HG03103 (cell line): ENCODE measurements at regions not wholly inside any gene's neighbourhood (a gene's known extent, or its start where the extent isn't known, plus 50 kb on each side); places are given as distances from the start of the nearest gene placed in this dataset.

Experiments used
- ATAC-seq: cut with Tn5 transposase; IDR thresholded peaks from one replicate; pipeline ENCODE4 v1.9.1; 2021; ENCODE audit warnings: low read depth; ENCODE audit not compliant: unreplicated experiment

GRCh38 chr17:77375917-77376651, 235.3 kb downstream of the SEC14L1 start:
- ATAC-seq: no peak

GRCh38 chr17:77376795-77377709, 236.3 kb downstream of the SEC14L1 start:
- ATAC-seq: no peak

- ATAC-seq: no peak
Observed at GRCh38 chr17:77377710-77378235, 237.0 kb downstream of the SEC14L1 start.

GRCh38 chr17:77378318-77379064, 237.7 kb downstream of the SEC14L1 start:
- ATAC-seq: no peak

- no peak for ATAC-seq
Observed at GRCh38 chr17:77379065-77379428, 238.3 kb downstream of the SEC14L1 start.

GRCh38 chr17:77379832-77380231, 239.1 kb downstream of the SEC14L1 start:
- no peak for ATAC-seq

GRCh38 chr17:77380395-77381184, 239.8 kb downstream of the SEC14L1 start:
- no peak for ATAC-seq

GRCh38 chr17:77381185-77381700, 240.5 kb downstream of the SEC14L1 start:
- no peak for ATAC-seq

- no peak for ATAC-seq
Observed at GRCh38 chr17:77381731-77382130, 241.0 kb downstream of the SEC14L1 start.

- no peak for ATAC-seq
Observed at GRCh38 chr17:77382356-77382911, 241.7 kb downstream of the SEC14L1 start.

GRCh38 chr17:77382966-77383612, 242.3 kb downstream of the SEC14L1 start:
- ATAC-seq: no peak

GRCh38 chr17:77383613-77384608, 243.1 kb downstream of the SEC14L1 start:
- ATAC-seq: no peak

- no peak for ATAC-seq
Observed at GRCh38 chr17:77385750-77386501, 245.2 kb downstream of the SEC14L1 start.

- no peak for ATAC-seq
Observed at GRCh38 chr17:77386502-77387192, 245.9 kb downstream of the SEC14L1 start.

- ATAC-seq: no peak
Observed at GRCh38 chr17:77387891-77388290, 247.1 kb downstream of the SEC14L1 start.
